ENCODE measurements at regions not wholly inside any gene's neighbourhood (a gene's known extent, or its start where the extent isn't known, plus 50 kb on each side); places are given as distances from the start of the nearest gene placed in this dataset.

DNA sequence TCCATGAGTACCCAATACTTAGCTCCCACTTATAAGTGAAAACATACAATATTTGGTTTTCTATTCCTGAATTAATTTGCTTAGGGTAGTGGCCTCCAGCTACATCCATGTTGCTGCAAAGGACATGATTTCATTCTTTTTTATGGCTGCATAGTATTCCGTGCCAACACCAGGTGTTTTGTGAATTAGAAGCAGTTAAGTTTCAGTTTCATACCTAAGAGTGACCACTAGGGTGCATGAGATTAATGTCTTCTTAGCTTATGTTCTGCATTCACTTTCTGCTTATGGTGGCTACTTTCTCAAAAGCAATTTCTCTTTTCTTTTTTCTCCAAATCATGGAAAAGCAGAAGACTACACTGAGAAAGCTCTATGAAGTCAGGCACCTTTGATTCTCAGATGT is 65.1 kb upstream of the VSTM2A start:
- RAD21 ChIA-PET (ENCODE audit: unreplicated experiment) = no interaction called here
- intact Hi-C loops (cut with micrococcal nuclease; ENCODE audit: unreplicated experiment) = loop anchor here (10.0 kb wide), 1 partner anchor 58 kb away; no protein-coding TSS in a partner anchor
- no peaks in the 10 kb centered on the region for H4K20me1 ChIP-seq (ENCODE audit: control insufficient read depth, insufficient read depth)
- TF ChIP-seq FOXM1 (IDR thresholded peaks at IDR 0.05; ENCODE audit: low read depth, low read length) (no peak), ZZZ3 (IDR thresholded peaks at IDR 0.05; ENCODE audit: control insufficient read depth, insufficient read length, low read depth) (no peak), E2F8 (IDR thresholded peaks at IDR 0.05; ENCODE audit: low read depth, partially characterized antibody) (no peak), MXI1 (IDR thresholded peaks at IDR 0.05; ENCODE audit: low read depth, low read length) (no peak), POLR2A (IDR thresholded peaks at IDR 0.05; ENCODE audit: low read depth, low read length) (no peak), MTA2 (IDR thresholded peaks at IDR 0.05; ENCODE audit: low read depth) (no peak), ZNF622 (IDR thresholded peaks at IDR 0.05) (no peak)
- no peak overlapping the region for H3K9ac ChIP-seq (ENCODE audit: control insufficient read depth, insufficient read depth, low read length)
- no peaks in the 10 kb centered on the region for H3K79me2 ChIP-seq (ENCODE audit: control insufficient read depth, insufficient read depth, low read length)
- H3K27me3 ChIP-seq (replicated peaks in 1 of 2; ENCODE audit: control insufficient read depth in 2 of 2, insufficient read depth in 2 of 2, low read length in 1 of 2) = no peaks in the 10 kb centered on the region
- H3K36me3 ChIP-seq (ENCODE audit: control insufficient read depth in 2 of 2, insufficient read depth in 2 of 2, low read length in 1 of 2) = no peaks in the 10 kb centered on the region
- H3K4me2 ChIP-seq (ENCODE audit: control insufficient read depth, insufficient read depth) = no peak overlapping the region
- DNase-seq (ENCODE audit: low read depth, low spot score) (no peak), FAIRE-seq (no peak), ATAC-seq (no peak)
- CTCF ChIA-PET = no interaction called here
- no peaks in the 10 kb centered on the region for H3K4me1 ChIP-seq (ENCODE audit: control insufficient read depth, insufficient read depth, low read length)
- no peak overlapping the region for H3K4me3 ChIP-seq
- H3K9me3 ChIP-seq (replicated peaks; ENCODE audit: control insufficient read depth, insufficient read depth, low read length) = no peaks in the 10 kb centered on the region
- no TSS peak for BruUV-seq (replicated peaks)
- in situ Hi-C loops (cut with MboI) = no loop called here
- POLR2A ChIA-PET = no interaction called here
- no peak overlapping the region for H2AFZ ChIP-seq (ENCODE audit: control insufficient read depth, low read depth, low read length)
- H3K27ac ChIP-seq (ENCODE audit: control insufficient read depth, insufficient read depth) = no peak overlapping the region
- SMC1A ChIA-PET (ENCODE audit: uncharacterized antibody, unreplicated experiment) = interaction anchor here (0.8 to 1.0 kb wide), 2 partner anchors 10 to 140 kb away, joined by 3 read pairs; no protein-coding TSS in a partner anchor
- 96% methylated on average over 1 of the region's 1 CpG for WGBS (ENCODE audit: insufficient coverage, insufficient replicate concordance, low lambda C conversion rate, missing lambda C conversion rate)

All from GM12878 (cell line).